ENCODE measurements at regions not wholly inside any gene's neighbourhood (a gene's known extent, or its start where the extent isn't known, plus 50 kb on each side); places are given as distances from the start of the nearest gene placed in this dataset.

DNA sequence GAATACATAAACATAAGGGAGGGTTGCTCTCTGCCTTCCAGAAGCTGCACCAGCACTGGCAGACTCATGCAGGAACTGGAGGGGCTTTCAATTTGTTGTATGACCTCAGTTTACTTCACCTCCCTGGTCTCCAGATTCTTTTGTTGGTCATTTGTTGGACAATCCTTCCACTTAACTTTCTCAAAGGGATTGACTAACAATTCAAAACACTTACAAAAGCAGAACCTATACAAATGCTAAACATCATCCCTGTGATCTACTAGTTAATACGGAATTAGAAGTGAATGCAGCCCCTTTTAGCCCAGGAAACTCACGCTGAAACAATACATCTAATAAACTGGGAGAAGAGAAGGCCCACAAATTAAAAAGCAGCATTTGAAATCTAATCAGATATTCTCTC, 404.6 kb upstream of the BRINP1 start:
- peak; percentile 75 for ATAC-seq
- no peaks in the 10 kb centered on the region for H3K36me3 Mint-ChIP-seq

More for the DNA sequence above, 404.6 kb upstream of the BRINP1 start:
- Mint-ChIP-seq H3K27me3 (ENCODE audit: low read depth) (peaks cover 28% of the 10 kb centered on the region), H3K9me3 (no peaks in the 10 kb centered on the region), H3K4me1 (peaks cover 21% of the 10 kb centered on the region), H3K4me3 (no peak overlapping the region), H3K27ac (no peak overlapping the region)
- ChIA-PET POLR2A (no interaction called here), CTCF (no interaction called here)
- TF ChIP-seq, protein P1, sequence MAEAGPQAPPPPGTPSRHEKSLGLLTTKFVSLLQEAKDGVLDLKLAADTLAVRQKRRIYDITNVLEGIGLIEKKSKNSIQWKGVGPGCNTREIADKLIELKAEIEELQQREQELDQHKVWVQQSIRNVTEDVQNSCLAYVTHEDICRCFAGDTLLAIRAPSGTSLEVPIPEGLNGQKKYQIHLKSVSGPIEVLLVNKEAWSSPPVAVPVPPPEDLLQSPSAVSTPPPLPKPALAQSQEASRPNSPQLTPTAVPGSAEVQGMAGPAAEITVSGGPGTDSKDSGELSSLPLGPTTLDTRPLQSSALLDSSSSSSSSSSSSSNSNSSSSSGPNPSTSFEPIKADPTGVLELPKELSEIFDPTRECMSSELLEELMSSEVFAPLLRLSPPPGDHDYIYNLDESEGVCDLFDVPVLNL (CRISPR knock-in tag; IDR thresholded peaks at IDR 0.05; ENCODE audit: borderline replicate concordance, low read depth): no peak
- TF ChIP-seq ZBTB21 (CRISPR knock-in tag; IDR thresholded peaks at IDR 0.05; ENCODE audit: borderline replicate concordance) (no peak), ATF1 (CRISPR knock-in tag; IDR thresholded peaks at IDR 0.05) (no peak), ZNF219 (CRISPR knock-in tag; IDR thresholded peaks at IDR 0.05; ENCODE audit: borderline replicate concordance) (no peak), ZNF138 (CRISPR knock-in tag; conservative IDR thresholded peaks at IDR 0.05) (no peak), CREM (CRISPR knock-in tag; IDR thresholded peaks at IDR 0.05) (no peak), ZNF317 (CRISPR knock-in tag; IDR thresholded peaks at IDR 0.05; ENCODE audit: borderline replicate concordance, low read depth) (no peak), RORB (CRISPR knock-in tag; IDR thresholded peaks at IDR 0.05) (no peak), FOXP1 (CRISPR knock-in tag; IDR thresholded peaks at IDR 0.05; ENCODE audit: borderline replicate concordance) (no peak), NR2C2 (CRISPR knock-in tag; IDR thresholded peaks at IDR 0.05) (no peak), SOX15 (CRISPR knock-in tag; IDR thresholded peaks at IDR 0.05) (no peak), MXD4 (CRISPR knock-in tag; IDR thresholded peaks at IDR 0.05; ENCODE audit: borderline replicate concordance) (no peak), ZNF671 (CRISPR knock-in tag; IDR thresholded peaks at IDR 0.05) (no peak)
- TF ChIP-seq, protein P2, sequence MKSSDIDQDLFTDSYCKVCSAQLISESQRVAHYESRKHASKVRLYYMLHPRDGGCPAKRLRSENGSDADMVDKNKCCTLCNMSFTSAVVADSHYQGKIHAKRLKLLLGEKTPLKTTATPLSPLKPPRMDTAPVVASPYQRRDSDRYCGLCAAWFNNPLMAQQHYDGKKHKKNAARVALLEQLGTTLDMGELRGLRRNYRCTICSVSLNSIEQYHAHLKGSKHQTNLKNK (CRISPR knock-in tag; IDR thresholded peaks at IDR 0.05): no peak
- TF ChIP-seq, protein P3, sequence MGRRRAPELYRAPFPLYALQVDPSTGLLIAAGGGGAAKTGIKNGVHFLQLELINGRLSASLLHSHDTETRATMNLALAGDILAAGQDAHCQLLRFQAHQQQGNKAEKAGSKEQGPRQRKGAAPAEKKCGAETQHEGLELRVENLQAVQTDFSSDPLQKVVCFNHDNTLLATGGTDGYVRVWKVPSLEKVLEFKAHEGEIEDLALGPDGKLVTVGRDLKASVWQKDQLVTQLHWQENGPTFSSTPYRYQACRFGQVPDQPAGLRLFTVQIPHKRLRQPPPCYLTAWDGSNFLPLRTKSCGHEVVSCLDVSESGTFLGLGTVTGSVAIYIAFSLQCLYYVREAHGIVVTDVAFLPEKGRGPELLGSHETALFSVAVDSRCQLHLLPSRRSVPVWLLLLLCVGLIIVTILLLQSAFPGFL (CRISPR knock-in tag; IDR thresholded peaks at IDR 0.05; ENCODE audit: borderline replicate concordance): no peak
- TF ChIP-seq, protein P4, sequence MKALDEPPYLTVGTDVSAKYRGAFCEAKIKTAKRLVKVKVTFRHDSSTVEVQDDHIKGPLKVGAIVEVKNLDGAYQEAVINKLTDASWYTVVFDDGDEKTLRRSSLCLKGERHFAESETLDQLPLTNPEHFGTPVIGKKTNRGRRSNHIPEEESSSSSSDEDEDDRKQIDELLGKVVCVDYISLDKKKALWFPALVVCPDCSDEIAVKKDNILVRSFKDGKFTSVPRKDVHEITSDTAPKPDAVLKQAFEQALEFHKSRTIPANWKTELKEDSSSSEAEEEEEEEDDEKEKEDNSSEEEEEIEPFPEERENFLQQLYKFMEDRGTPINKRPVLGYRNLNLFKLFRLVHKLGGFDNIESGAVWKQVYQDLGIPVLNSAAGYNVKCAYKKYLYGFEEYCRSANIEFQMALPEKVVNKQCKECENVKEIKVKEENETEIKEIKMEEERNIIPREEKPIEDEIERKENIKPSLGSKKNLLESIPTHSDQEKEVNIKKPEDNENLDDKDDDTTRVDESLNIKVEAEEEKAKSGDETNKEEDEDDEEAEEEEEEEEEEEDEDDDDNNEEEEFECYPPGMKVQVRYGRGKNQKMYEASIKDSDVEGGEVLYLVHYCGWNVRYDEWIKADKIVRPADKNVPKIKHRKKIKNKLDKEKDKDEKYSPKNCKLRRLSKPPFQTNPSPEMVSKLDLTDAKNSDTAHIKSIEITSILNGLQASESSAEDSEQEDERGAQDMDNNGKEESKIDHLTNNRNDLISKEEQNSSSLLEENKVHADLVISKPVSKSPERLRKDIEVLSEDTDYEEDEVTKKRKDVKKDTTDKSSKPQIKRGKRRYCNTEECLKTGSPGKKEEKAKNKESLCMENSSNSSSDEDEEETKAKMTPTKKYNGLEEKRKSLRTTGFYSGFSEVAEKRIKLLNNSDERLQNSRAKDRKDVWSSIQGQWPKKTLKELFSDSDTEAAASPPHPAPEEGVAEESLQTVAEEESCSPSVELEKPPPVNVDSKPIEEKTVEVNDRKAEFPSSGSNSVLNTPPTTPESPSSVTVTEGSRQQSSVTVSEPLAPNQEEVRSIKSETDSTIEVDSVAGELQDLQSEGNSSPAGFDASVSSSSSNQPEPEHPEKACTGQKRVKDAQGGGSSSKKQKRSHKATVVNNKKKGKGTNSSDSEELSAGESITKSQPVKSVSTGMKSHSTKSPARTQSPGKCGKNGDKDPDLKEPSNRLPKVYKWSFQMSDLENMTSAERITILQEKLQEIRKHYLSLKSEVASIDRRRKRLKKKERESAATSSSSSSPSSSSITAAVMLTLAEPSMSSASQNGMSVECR (CRISPR knock-in tag; IDR thresholded peaks at IDR 0.05; ENCODE audit: borderline replicate concordance): no peak
- TF ChIP-seq, protein P5, sequence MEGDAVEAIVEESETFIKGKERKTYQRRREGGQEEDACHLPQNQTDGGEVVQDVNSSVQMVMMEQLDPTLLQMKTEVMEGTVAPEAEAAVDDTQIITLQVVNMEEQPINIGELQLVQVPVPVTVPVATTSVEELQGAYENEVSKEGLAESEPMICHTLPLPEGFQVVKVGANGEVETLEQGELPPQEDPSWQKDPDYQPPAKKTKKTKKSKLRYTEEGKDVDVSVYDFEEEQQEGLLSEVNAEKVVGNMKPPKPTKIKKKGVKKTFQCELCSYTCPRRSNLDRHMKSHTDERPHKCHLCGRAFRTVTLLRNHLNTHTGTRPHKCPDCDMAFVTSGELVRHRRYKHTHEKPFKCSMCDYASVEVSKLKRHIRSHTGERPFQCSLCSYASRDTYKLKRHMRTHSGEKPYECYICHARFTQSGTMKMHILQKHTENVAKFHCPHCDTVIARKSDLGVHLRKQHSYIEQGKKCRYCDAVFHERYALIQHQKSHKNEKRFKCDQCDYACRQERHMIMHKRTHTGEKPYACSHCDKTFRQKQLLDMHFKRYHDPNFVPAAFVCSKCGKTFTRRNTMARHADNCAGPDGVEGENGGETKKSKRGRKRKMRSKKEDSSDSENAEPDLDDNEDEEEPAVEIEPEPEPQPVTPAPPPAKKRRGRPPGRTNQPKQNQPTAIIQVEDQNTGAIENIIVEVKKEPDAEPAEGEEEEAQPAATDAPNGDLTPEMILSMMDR (IDR thresholded peaks at IDR 0.05): no peak
- TF ChIP-seq, protein P6, sequence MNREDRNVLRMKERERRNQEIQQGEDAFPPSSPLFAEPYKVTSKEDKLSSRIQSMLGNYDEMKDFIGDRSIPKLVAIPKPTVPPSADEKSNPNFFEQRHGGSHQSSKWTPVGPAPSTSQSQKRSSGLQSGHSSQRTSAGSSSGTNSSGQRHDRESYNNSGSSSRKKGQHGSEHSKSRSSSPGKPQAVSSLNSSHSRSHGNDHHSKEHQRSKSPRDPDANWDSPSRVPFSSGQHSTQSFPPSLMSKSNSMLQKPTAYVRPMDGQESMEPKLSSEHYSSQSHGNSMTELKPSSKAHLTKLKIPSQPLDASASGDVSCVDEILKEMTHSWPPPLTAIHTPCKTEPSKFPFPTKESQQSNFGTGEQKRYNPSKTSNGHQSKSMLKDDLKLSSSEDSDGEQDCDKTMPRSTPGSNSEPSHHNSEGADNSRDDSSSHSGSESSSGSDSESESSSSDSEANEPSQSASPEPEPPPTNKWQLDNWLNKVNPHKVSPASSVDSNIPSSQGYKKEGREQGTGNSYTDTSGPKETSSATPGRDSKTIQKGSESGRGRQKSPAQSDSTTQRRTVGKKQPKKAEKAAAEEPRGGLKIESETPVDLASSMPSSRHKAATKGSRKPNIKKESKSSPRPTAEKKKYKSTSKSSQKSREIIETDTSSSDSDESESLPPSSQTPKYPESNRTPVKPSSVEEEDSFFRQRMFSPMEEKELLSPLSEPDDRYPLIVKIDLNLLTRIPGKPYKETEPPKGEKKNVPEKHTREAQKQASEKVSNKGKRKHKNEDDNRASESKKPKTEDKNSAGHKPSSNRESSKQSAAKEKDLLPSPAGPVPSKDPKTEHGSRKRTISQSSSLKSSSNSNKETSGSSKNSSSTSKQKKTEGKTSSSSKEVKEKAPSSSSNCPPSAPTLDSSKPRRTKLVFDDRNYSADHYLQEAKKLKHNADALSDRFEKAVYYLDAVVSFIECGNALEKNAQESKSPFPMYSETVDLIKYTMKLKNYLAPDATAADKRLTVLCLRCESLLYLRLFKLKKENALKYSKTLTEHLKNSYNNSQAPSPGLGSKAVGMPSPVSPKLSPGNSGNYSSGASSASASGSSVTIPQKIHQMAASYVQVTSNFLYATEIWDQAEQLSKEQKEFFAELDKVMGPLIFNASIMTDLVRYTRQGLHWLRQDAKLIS (CRISPR knock-in tag; IDR thresholded peaks at IDR 0.05; ENCODE audit: borderline replicate concordance): no peak
- TF ChIP-seq, protein P7, sequence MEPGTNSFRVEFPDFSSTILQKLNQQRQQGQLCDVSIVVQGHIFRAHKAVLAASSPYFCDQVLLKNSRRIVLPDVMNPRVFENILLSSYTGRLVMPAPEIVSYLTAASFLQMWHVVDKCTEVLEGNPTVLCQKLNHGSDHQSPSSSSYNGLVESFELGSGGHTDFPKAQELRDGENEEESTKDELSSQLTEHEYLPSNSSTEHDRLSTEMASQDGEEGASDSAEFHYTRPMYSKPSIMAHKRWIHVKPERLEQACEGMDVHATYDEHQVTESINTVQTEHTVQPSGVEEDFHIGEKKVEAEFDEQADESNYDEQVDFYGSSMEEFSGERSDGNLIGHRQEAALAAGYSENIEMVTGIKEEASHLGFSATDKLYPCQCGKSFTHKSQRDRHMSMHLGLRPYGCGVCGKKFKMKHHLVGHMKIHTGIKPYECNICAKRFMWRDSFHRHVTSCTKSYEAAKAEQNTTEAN (CRISPR knock-in tag; IDR thresholded peaks at IDR 0.05): no peak
- TF ChIP-seq, protein P8, sequence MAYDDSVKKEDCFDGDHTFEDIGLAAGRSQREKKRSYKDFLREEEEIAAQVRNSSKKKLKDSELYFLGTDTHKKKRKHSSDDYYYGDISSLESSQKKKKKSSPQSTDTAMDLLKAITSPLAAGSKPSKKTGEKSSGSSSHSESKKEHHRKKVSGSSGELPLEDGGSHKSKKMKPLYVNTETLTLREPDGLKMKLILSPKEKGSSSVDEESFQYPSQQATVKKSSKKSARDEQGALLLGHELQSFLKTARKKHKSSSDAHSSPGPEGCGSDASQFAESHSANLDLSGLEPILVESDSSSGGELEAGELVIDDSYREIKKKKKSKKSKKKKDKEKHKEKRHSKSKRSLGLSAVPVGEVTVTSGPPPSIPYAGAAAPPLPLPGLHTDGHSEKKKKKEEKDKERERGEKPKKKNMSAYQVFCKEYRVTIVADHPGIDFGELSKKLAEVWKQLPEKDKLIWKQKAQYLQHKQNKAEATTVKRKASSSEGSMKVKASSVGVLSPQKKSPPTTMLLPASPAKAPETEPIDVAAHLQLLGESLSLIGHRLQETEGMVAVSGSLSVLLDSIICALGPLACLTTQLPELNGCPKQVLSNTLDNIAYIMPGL (CRISPR knock-in tag; IDR thresholded peaks at IDR 0.05): no peak
- DNase-seq (ENCODE audit: low spot score): no peak
